Stimulated activated CD4-positive, alpha-beta T cell treated with anti-CD3 and anti-CD28 coated beads, Interleukin-12 subunit alpha, Interleukin-12 subunit beta, amount 100 ng/mL, for 24 hours (primary cell): ENCODE measurements at regions not wholly inside any gene's neighbourhood (a gene's known extent, or its start where the extent isn't known, plus 50 kb on each side); places are given as distances from the start of the nearest gene placed in this dataset.
A peak's percentile ranks its signal among the peaks of the same experiment; 100 is the strongest.

Experiments
- DNase-seq, 2 experiments: peaks; one replicate each; pipeline ENCODE4 v3.0.0-alpha.2; 2020; ENCODE audit warnings: low read depth in 2 of 2

GRCh38 chr3:111311709-111312235 is 230.2 kb upstream of the CD96 start:
- DNase-seq, result no peak

- DNase-seq, result no peak
These were observed 227.7 kb upstream of the CD96 start for GRCh38 chr3:111314181-111314873.

- DNase-seq, result no peak
These were observed 227.1 kb upstream of the CD96 start for GRCh38 chr3:111314898-111315297.

GRCh38 chr3:111315930-111316587 is 225.9 kb upstream of the CD96 start:
- no peak for DNase-seq

- no peak for DNase-seq
These were observed 223.7 kb upstream of the CD96 start for GRCh38 chr3:111318289-111318688.

- DNase-seq, result no peak
These were observed 222.4 kb upstream of the CD96 start for GRCh38 chr3:111319598-111319997.

GRCh38 chr3:111321786-111322185 is 220.2 kb upstream of the CD96 start:
- DNase-seq, result no peak

- no peak for DNase-seq
These were observed 219.0 kb upstream of the CD96 start for GRCh38 chr3:111323019-111323418.

GRCh38 chr3:111324151-111324550 is 217.8 kb upstream of the CD96 start:
- no peak for DNase-seq

- no peak for DNase-seq
These were observed 217.4 kb upstream of the CD96 start for GRCh38 chr3:111324645-111325044.

- DNase-seq, result no peak
These were observed 216.8 kb upstream of the CD96 start for GRCh38 chr3:111325160-111325718.

GRCh38 chr3:111326144-111326995 is 215.6 kb upstream of the CD96 start:
- DNase-seq, result no peak

GRCh38 chr3:111331306-111331705 is 210.7 kb upstream of the CD96 start:
- DNase-seq, result no peak

- DNase-seq, result no peak
These were observed 210.1 kb upstream of the CD96 start for GRCh38 chr3:111331912-111332311.

GRCh38 chr3:111332488-111333080 is 209.4 kb upstream of the CD96 start:
- DNase-seq, result no peak

- DNase-seq, result no peak
These were observed 208.4 kb upstream of the CD96 start for GRCh38 chr3:111333642-111334041.

- no peak for DNase-seq
These were observed 206.3 kb upstream of the CD96 start for GRCh38 chr3:111335512-111336303.

GRCh38 chr3:111336511-111336910 is 205.5 kb upstream of the CD96 start:
- no peak for DNase-seq

GRCh38 chr3:111338059-111338698 is 203.8 kb upstream of the CD96 start:
- peak; percentile 15 to 35 for DNase-seq

- no peak for DNase-seq
These were observed 203.0 kb upstream of the CD96 start for GRCh38 chr3:111339017-111339416.
